CD4-positive, alpha-beta T cell treated with Interleukin-2 at 100 ng/mL for 4 hours (primary cell): ENCODE measurements at regions not wholly inside any gene's neighbourhood (a gene's known extent, or its start where the extent isn't known, plus 50 kb on each side); places are given as distances from the start of the nearest gene placed in this dataset.

ENCODE experiments used
- DNase-seq: peaks from one replicate; pipeline ENCODE4 v3.0.0-alpha.2; 2020; ENCODE audit warnings: low spot score

GRCh38 chr9:79945016-79945415, 373.3 kb downstream of the TLE4 start:
- DNase-seq: peak; percentile 3

- DNase-seq: no peak
Observed at GRCh38 chr9:79940919-79941318, 369.2 kb downstream of the TLE4 start.

DNA sequence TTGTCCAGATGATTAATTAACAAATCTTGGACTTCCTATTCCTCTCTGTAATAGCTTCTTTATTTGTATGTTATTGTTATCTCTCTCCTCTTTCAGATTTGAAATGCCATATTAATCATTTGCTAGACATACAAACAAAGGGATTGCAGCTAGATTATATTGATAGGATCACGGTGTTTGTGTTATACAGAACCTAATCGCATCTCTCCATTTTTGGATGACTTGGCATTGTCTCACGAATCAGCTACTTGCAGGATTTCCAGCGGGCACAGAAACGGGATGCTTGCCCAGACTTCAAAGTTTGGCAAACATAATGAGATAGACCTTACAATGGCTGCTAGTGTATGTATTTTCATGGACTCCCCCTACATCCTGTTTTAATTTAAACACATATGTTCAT, 368.1 kb downstream of the TLE4 start:
- no peak for DNase-seq

DNA sequence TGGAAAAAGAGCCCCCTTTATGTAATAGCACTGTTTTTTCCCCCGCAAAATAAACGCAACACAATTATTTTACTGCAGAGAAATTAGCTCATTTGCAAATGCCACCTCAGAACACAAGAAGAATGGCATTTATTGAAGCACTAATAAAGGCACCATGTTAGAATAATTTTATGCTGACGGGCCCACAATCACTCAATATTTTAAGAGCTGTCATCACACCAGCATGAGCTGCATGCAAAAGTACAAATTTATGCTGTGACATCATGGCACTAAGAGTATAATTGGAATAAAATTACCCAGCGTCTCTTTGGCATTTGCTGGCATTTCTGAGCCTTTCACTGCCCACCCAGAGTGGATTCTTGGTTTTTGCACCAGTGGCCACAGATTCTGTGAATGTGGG, 364.6 kb downstream of the TLE4 start:
- DNase-seq: no peak

GRCh38 chr9:79929285-79929684, 357.5 kb downstream of the TLE4 start:
- no peak for DNase-seq

GRCh38 chr9:79928661-79929223, 357.0 kb downstream of the TLE4 start:
- no peak for DNase-seq

GRCh38 chr9:79925326-79925725, 353.6 kb downstream of the TLE4 start:
- no peak for DNase-seq

GRCh38 chr9:79924836-79925235, 353.1 kb downstream of the TLE4 start:
- no peak for DNase-seq

- DNase-seq: no peak
Observed at GRCh38 chr9:79917421-79917820, 345.7 kb downstream of the TLE4 start.

GRCh38 chr9:79913867-79914266, 342.1 kb downstream of the TLE4 start:
- DNase-seq: no peak

GRCh38 chr9:79912318-79913070, 340.7 kb downstream of the TLE4 start:
- DNase-seq: no peak

DNA sequence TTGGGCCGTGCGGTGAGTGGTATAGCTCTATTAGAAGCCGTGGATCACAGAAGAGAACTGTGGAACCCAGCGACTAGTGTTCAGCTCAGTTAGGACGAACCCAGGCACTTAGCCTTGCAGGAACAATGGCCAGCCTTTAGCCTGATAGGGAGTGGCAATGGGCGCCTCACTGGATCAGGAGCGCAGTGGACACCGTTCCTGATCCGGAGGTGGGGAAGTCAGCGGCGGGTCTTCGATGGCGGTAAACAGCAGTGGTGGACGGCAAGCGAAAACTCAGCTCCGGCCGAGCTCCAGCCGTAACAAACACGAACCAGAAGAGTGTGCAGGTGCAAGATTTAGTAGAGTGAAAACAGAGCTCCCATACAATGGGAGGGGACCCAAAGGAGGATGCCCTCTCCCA, 340.0 kb downstream of the TLE4 start:
- DNase-seq: no peak

- DNase-seq: no peak
Observed at GRCh38 chr9:79902825-79903600, 331.2 kb downstream of the TLE4 start.

DNA sequence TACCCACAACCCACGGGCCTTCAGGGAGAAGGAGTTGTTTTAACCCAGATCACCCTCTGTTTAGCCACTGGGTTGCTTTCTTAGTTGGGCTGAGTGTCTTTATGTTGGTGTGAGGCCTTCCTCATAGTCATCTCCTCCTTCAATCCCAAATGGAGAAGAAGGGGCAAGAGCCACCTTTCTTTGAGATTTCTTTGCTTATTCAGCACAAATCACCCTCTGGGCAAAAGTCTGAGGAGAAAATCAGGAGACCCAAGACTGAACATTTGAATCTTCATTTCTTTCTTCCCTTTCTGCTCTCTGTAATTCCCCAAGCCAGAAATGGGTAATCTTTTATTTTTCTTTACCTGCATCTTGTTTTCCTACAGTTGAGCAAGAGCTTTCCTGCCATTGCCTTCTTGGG, 329.0 kb downstream of the TLE4 start:
- DNase-seq: no peak

- DNase-seq: no peak
Observed at GRCh38 chr9:79896390-79896980, 324.7 kb downstream of the TLE4 start.

GRCh38 chr9:79895232-79895631, 323.5 kb downstream of the TLE4 start:
- no peak for DNase-seq

DNA sequence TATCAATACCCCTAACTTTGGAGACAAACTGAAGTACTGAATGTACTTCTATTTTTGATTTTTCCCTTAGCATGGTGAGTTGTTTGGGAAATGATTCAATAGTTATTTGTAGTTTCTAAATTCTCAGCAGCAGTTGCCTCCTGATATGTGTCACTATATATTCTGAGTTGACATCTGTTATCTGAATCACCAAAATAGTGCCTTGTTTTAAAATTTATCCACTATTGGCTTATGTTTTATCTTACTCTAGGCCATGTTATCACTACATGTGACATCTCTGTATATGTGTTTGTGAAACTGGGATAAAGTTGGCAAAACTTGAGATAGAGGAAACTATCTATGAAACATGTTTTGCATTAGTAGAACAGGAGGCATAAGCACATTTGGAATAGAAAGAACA, 317.6 kb downstream of the TLE4 start:
- DNase-seq: no peak

- no peak for DNase-seq
Observed at GRCh38 chr9:79885093-79885857, 313.5 kb downstream of the TLE4 start.

DNA sequence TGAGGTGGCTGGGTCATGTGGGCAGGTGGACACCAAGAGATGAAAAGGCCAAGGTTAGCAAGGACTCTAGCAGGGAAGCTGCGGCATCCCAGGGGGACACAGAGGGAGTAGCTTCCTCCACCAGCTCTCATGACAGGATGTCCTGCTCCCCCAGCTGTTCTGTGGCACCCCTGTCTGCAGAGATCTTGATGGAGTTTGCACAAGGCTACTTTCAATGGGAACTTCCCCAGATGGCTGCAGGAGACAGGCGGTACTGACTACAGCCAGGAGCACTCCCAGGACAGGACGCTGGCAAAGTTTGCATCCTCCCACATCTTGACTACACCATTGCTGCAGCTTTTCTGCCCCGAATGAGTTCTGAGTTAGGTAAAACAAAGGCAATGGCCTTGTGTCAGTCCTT, 312.8 kb downstream of the TLE4 start:
- no peak for DNase-seq

GRCh38 chr9:79883073-79883645, 311.4 kb downstream of the TLE4 start:
- DNase-seq: peak; percentile 54

DNA sequence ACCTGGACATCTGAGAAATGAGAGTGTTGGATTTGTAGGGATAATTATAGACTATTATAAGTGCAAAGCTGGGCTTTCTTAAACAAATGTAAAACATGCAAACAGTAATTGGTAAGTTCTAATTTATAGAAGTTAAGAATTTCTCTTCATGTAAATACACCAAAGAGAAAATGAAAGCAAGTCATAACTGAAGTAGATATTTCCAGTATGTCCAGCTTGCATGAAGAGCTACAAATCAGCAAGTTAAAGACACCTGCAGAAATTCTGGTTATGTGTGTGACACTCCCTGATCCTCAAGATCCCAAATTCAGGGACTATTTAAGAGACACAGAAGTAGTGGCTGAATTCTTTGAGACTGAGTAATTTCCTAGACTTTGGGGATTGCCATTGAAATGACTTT, 308.9 kb downstream of the TLE4 start:
- no peak for DNase-seq
